Activated CD8-positive, alpha-beta T cell treated with anti-CD3 and anti-CD28 coated beads for 36 hours (primary cell): ENCODE measurements at regions not wholly inside any gene's neighbourhood (a gene's known extent, or its start where the extent isn't known, plus 50 kb on each side); places are given as distances from the start of the nearest gene placed in this dataset.

Experiments
- ATAC-seq: fragments of 200-7000 bp; cut with Tn5 transposase; one replicate; pipeline ENCODE4 v1.10.0; 2021; ENCODE audit warnings: mild to moderate bottlenecking, moderate library complexity
- CTCF ChIA-PET: fragments of 350-600 bp; sonication (Branson Sonifier 250); formaldehyde crosslinking; loops from one replicate; lab custom pipeline; 2021; ENCODE audit warnings: antibody characterized with exemption; lab: Charles Lee
- POLR2A ChIA-PET: fragments of 350-600 bp; sonication (Branson Sonifier 250); formaldehyde crosslinking; loops from one replicate; lab custom pipeline; 2021; ENCODE audit warnings: antibody characterized with exemption; lab: Charles Lee
- DNase-seq: peaks from one replicate; pipeline ENCODE4 v3.0.0-alpha.2; 2020
- H3K27ac Mint-ChIP-seq: one replicate; pipeline ENCODE4 v1.8.0; 2021; ENCODE audit warnings: mild to moderate bottlenecking, mixed read lengths
- H3K27me3 Mint-ChIP-seq: one replicate; pipeline ENCODE4 v1.8.0; 2021; ENCODE audit warnings: mixed read lengths
- H3K36me3 Mint-ChIP-seq: one replicate; pipeline ENCODE4 v1.8.0; 2021; ENCODE audit warnings: low read depth, mixed read lengths
- H3K4me1 Mint-ChIP-seq: one replicate; pipeline ENCODE4 v1.8.0; 2021; ENCODE audit warnings: low read depth, mixed read lengths
- H3K4me3 Mint-ChIP-seq: one replicate; pipeline ENCODE4 v1.8.0; 2021; ENCODE audit warnings: mild to moderate bottlenecking, moderate library complexity, mixed read lengths
- H3K9me3 Mint-ChIP-seq: one replicate; pipeline ENCODE4 v1.8.0; 2021; ENCODE audit warnings: mixed read lengths
- intact Hi-C: fragments of 100-400 bp; cut with micrococcal nuclease; formaldehyde crosslinking; loops from one replicate; pipeline ENCODE4 v1.10.0; 2022
- TF ChIP-seq, protein P1 (sequence below): fragments of 200-600 bp; IDR thresholded peaks from one replicate; pipeline ENCODE4 v1.8.0; 2022; ENCODE audit warnings: antibody characterized with exemption, mild to moderate bottlenecking

GRCh38 chr10:20648263-20648874 lies 248.7 kb downstream of the NEBL start:
- ATAC-seq (no peak), DNase-seq (no peak)
- POLR2A ChIA-PET = no interaction called here
- Mint-ChIP-seq H3K4me1 (no peaks in the 10 kb centered on the region), H3K9me3 (peaks cover 1% of the 10 kb centered on the region), H3K4me3 (no peak overlapping the region), H3K27ac (no peak overlapping the region), H3K27me3 (no peaks in the 10 kb centered on the region), H3K36me3 (no peaks in the 10 kb centered on the region)
- TF ChIP-seq, protein P1, sequence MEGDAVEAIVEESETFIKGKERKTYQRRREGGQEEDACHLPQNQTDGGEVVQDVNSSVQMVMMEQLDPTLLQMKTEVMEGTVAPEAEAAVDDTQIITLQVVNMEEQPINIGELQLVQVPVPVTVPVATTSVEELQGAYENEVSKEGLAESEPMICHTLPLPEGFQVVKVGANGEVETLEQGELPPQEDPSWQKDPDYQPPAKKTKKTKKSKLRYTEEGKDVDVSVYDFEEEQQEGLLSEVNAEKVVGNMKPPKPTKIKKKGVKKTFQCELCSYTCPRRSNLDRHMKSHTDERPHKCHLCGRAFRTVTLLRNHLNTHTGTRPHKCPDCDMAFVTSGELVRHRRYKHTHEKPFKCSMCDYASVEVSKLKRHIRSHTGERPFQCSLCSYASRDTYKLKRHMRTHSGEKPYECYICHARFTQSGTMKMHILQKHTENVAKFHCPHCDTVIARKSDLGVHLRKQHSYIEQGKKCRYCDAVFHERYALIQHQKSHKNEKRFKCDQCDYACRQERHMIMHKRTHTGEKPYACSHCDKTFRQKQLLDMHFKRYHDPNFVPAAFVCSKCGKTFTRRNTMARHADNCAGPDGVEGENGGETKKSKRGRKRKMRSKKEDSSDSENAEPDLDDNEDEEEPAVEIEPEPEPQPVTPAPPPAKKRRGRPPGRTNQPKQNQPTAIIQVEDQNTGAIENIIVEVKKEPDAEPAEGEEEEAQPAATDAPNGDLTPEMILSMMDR = no peak
- intact Hi-C loops = no loop called here
- CTCF ChIA-PET = no interaction called here

DNA sequence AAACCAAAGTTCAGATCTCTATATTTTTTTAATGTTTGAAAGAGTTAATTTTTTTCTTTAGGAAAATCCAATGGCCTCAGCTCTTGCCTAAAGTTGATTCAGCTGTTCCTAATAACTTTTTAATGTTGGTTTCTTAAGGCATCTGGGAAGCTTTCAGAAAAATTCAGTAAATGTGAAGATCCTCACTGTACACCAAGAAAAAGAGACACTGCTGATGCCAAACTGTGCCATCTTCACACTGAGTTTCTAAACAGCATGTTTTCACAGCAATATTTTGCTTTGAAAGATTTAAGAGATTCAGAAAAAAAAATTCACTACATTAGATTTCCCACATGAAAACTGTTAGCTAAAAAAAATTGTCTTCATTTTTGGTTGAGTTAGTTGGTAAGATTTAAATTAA lies 249.4 kb downstream of the NEBL start:
- H3K36me3 Mint-ChIP-seq = no peaks in the 10 kb centered on the region
- POLR2A ChIA-PET = no interaction called here

GRCh38 chr10:20644421-20644820 lies 252.7 kb downstream of the NEBL start:
- Mint-ChIP-seq H3K4me3 (no peak overlapping the region), H3K27ac (no peak overlapping the region), H3K9me3 (no peaks in the 10 kb centered on the region), H3K4me1 (no peaks in the 10 kb centered on the region), H3K27me3 (no peaks in the 10 kb centered on the region), H3K36me3 (no peaks in the 10 kb centered on the region)
- ChIA-PET CTCF (no interaction called here), POLR2A (no interaction called here)
- intact Hi-C loops = no loop called here
- TF ChIP-seq, protein P1 = no peak
- ATAC-seq = no peak
- no peak for DNase-seq

More for the DNA sequence above, 249.4 kb downstream of the NEBL start:
- DNase-seq = no peak
- Mint-ChIP-seq H3K4me3 (no peak overlapping the region), H3K4me1 (no peaks in the 10 kb centered on the region), H3K27ac (no peak overlapping the region), H3K9me3 (peaks cover 1% of the 10 kb centered on the region), H3K27me3 (no peaks in the 10 kb centered on the region)
- CTCF ChIA-PET = no interaction called here
- no peak for ATAC-seq
- TF ChIP-seq, protein P1 = no peak
- intact Hi-C loops = no loop called here

- Mint-ChIP-seq H3K27ac (no peak overlapping the region), H3K4me1 (no peaks in the 10 kb centered on the region), H3K36me3 (no peaks in the 10 kb centered on the region), H3K9me3 (peaks cover 2% of the 10 kb centered on the region), H3K27me3 (no peaks in the 10 kb centered on the region), H3K4me3 (no peak overlapping the region)
- intact Hi-C loops = no loop called here
- TF ChIP-seq, protein P1 = no peak
- ATAC-seq = no peak
- CTCF ChIA-PET = no interaction called here
- POLR2A ChIA-PET = interaction anchor here (0.7 kb wide), 1 partner anchor 97 kb away, joined by 4 read pairs; no protein-coding TSS in a partner anchor
- no peak for DNase-seq
Observed at GRCh38 chr10:20641605-20642004, 255.5 kb downstream of the NEBL start.

DNA sequence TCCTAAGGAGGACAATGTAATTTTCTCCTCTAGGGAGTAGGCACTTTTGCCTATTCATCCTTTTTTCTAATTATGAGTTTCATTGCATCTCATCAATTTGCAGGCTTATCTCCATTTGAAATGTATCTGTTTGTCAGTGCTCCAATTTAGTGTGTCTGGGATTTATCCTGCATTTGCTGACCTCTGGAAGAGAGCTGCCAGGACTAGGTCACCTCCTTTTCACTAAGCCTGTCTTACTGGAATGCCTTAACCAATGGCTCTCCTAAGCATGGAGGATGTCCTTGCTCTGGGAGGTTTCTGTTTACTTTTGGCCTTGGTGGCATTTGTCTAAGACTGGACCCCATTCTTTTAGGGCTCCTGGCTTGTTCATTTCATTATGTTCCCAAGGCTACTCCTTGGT lies 261.5 kb downstream of the NEBL start:
- ATAC-seq (no peak), DNase-seq (no peak)
- ChIA-PET CTCF (no interaction called here), POLR2A (no interaction called here)
- no peak overlapping the region for H3K4me3 Mint-ChIP-seq
- intact Hi-C loops = no loop called here
- H3K27ac Mint-ChIP-seq = no peak overlapping the region
- H3K27me3 Mint-ChIP-seq = no peaks in the 10 kb centered on the region
- TF ChIP-seq, protein P1 = no peak
- H3K9me3 Mint-ChIP-seq = peaks cover 2% of the 10 kb centered on the region
- H3K36me3 Mint-ChIP-seq = no peaks in the 10 kb centered on the region
- H3K4me1 Mint-ChIP-seq = no peaks in the 10 kb centered on the region
